ENCODE measurements at regions not wholly inside any gene's neighbourhood (a gene's known extent, or its start where the extent isn't known, plus 50 kb on each side); places are given as distances from the start of the nearest gene placed in this dataset.

DNA sequence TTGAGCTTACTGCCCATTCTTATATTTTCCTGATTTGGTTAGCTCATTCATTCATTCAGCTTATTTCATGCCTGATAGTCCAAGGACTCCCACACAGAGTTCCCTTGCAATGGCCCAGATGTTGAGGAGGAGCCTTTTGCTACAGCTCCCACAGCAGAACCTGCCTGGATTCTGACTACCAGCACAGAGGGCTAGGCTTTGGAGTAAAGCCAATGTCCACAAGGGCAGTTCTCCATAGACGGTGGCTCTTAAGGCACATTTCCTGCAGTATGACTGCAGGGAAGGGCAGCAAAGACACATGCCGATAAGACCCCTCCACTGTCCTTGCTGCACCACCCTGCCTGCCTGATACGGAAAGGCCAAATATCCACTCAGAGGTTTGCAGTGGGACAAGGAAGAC is 112.3 kb upstream of the SYNDIG1 start:
- TF ChIP-seq, protein P1, sequence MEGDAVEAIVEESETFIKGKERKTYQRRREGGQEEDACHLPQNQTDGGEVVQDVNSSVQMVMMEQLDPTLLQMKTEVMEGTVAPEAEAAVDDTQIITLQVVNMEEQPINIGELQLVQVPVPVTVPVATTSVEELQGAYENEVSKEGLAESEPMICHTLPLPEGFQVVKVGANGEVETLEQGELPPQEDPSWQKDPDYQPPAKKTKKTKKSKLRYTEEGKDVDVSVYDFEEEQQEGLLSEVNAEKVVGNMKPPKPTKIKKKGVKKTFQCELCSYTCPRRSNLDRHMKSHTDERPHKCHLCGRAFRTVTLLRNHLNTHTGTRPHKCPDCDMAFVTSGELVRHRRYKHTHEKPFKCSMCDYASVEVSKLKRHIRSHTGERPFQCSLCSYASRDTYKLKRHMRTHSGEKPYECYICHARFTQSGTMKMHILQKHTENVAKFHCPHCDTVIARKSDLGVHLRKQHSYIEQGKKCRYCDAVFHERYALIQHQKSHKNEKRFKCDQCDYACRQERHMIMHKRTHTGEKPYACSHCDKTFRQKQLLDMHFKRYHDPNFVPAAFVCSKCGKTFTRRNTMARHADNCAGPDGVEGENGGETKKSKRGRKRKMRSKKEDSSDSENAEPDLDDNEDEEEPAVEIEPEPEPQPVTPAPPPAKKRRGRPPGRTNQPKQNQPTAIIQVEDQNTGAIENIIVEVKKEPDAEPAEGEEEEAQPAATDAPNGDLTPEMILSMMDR (conservative IDR thresholded peaks at IDR 0.05; ENCODE audit: low read depth, low read length), result no peak
- no peak for TF ChIP-seq EZH2phosphoT487 (IDR thresholded peaks at IDR 0.05; ENCODE audit: borderline replicate concordance, low read length)
